Nucleus accumbens (tissue), 56 donors: ENCODE measurements at regions not wholly inside any gene's neighbourhood (a gene's known extent, or its start where the extent isn't known, plus 50 kb on each side); places are given as distances from the start of the nearest gene placed in this dataset.

Experiments used
- DNase-seq, 56 donors: peaks; one replicate each; lab custom pipeline; 2025; lab: John Stamatoyannopoulos, UW

DNA sequence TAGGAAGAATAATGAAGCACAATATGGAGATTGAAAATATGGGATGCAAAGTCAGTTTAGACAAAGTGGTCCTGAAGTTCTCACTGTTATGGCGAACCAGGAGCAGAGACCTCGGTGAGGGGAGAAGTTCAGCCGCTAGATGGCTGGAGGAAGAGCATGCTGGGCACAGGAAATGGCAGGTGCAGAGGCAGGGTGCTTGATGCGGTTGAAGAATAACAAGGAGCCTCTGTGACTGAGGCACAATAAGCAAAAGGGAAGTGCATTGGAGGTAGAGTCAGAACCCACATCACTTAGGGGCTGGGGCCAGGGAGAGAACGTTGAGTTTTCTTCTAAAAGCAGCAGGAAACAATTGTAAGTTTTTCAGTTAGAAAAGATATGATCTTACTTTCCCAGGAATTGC is 1725.2 kb downstream of the EFNB2 start:
- no peak for DNase-seq

- no peak for DNase-seq
These were observed 1726.0 kb downstream of the EFNB2 start for GRCh38 chr13:104809483-104809882.

GRCh38 chr13:104805346-104805745 is 1730.1 kb downstream of the EFNB2 start:
- DNase-seq, result no peak

GRCh38 chr13:104799152-104799551 is 1732.9 kb upstream of the SLC10A2 start:
- no peak for DNase-seq

GRCh38 chr13:104798486-104798885 is 1732.3 kb upstream of the SLC10A2 start:
- DNase-seq, result no peak

- DNase-seq, result no peak
These were observed 1730.4 kb upstream of the SLC10A2 start for GRCh38 chr13:104796581-104796980.

DNA sequence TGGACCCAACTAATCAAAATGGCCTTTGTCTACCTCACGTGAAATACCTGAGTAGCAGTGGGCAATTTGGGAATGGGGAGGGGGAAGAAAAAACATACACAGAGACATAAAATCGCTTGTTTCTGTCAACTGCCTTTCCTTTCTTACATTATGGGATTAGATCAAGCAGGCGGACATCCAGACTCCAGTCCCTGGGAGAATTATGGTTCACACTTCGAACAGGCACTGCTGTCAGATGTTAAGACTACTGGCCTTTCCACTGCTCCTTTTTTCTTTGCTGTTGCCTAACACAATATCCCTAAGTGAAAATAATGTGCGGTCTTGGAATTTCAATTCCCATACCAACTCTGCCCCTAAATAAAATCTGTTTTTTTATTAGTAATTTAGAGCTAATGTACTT is 1719.7 kb upstream of the SLC10A2 start:
- DNase-seq, result no peak

GRCh38 chr13:104784891-104785290 is 1718.7 kb upstream of the SLC10A2 start:
- no peak for DNase-seq

GRCh38 chr13:104782741-104783140 is 1716.5 kb upstream of the SLC10A2 start:
- no peak for DNase-seq

DNA sequence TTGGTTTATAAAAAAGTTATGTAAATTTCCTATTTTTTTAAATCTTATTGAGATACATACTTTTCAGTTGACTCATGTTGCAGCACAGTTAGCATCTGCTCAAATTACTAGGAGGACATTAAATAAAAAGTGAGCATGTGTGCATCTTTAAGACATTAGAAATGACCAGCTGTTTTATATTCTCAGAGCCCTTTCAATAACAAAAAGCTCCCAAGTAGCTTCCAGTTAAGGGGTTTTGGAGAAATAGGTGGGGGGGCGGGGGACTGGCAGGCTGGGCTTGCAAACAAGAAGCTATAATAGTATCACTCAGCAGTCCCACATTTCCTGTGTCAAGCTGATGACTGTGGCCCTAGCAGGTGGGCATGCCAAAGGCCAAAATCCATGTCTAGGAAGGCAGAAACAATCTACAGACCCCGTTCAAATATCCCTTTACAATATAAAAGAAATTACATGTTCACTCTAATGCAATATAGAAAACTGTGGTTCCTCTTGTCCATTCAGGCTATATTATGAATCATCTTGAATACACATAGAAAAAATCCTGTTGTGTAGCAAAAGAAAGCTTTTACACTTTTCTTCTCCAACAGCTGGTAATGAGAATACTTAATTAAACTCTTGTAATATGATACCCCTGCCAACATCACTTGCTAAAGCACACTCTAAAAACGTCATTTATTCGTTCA is 1713.2 kb upstream of the SLC10A2 start:
- no peak for DNase-seq

DNA sequence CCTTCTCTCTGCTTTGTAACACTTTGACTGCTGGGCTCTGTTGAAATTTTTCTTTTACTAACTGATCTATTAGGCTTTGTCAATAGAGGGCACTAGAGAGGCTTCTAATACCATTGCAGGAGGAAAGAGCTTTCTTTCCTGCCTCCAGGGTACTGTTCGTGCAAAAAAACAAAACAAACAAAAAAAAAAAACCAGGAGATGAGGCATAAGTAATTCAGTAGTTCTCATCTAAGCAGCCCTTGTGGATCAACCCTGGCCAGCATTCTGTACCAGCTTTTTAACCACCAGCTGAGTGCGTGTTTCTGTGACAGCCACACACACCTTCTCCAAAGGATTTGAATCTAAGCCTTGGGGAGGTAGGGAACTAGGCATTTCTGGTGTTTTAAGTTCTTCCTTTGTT is 1707.6 kb upstream of the SLC10A2 start:
- peak in 1 of 56 donors; percentile 1 for DNase-seq

GRCh38 chr13:104769545-104769944 is 1703.3 kb upstream of the SLC10A2 start:
- DNase-seq, result no peak

DNA sequence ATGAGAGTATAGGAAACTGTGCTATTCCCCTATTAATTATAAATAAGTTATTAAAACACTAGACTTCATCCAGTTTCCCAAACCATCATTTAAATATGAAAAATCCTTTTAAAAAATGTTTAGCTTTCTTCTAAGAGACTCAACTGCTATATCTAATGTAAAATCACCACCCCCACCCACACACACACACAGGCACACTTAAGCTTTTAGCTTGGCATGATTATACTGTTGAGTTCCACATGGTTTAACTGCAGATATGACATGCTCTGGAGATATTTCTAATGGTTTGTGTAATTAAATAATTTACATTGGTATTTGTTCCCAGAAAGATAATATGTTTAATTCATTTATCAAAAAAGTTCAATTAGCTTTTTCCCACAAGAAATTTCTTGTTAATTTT is 1700.1 kb upstream of the SLC10A2 start:
- DNase-seq, result no peak

- no peak for DNase-seq
These were observed 1698.4 kb upstream of the SLC10A2 start for GRCh38 chr13:104764600-104764999.

DNA sequence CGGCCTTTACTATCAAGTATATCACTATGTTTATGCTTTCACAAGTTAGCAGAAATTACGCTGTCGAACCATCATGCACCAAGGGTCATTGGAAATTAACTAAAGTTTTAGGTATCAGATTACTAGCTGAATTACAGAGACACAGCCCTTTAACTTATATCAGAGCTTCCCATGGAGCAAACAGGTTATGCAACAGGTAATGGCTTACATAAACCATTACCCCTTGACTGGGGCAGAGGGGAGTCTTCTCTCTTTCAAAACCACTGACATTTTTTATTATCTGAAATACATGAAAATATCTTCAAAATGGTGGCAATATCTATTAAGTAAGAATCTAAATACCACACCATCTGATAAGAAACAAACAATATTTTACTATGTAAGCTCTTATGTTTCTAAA is 1692.9 kb upstream of the SLC10A2 start:
- DNase-seq, result no peak

GRCh38 chr13:104757712-104758111 is 1691.5 kb upstream of the SLC10A2 start:
- no peak for DNase-seq

- no peak for DNase-seq
These were observed 1684.2 kb upstream of the SLC10A2 start for GRCh38 chr13:104750377-104750776.

GRCh38 chr13:104740641-104741222 is 1674.5 kb upstream of the SLC10A2 start:
- DNase-seq, result peak in 1 of 56 donors; percentile 0

- no peak for DNase-seq
These were observed 1671.5 kb upstream of the SLC10A2 start for GRCh38 chr13:104737713-104738112.

DNA sequence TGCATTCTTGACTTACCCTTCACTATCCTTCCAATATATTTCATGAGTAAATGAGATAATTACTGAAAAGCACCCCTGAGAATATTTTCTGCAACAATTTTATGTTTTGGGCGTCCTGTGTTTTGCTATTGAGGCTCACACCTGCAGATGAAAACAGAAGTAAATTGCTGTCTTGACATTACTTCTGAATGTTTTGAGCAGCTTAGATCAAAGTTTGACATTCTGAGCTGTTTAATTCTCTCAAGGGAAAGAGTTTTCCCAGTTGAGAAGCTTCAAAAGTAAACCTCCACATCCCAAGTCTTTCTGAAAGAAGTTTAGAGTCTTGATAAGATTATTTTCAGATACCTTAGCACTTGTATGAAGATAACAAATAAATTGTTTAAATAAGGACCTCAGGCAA is 1667.2 kb upstream of the SLC10A2 start:
- DNase-seq, result no peak

DNA sequence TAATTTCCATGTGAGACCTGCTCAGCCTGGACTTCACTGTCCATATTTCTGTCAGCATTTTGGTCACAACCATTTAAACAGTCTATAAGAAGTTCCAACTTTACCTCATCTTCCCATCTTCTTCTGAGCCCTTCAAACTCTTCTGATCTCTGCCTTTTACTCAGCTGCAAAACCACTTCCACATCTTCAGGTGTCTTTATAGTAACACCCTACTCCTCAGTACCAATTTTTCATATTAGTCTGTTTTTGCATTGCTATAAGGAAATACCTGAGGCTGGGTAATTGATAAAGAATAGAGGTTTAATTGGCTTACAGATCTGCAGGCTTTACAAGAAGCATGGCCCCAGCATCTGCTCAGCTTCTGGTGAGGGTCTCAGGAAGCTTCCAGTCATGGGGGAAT is 1648.9 kb upstream of the SLC10A2 start:
- no peak for DNase-seq

- no peak for DNase-seq
These were observed 1639.0 kb upstream of the SLC10A2 start for GRCh38 chr13:104705031-104705750.
